Stimulated activated CD8-positive, alpha-beta memory T cell treated with anti-CD3 and anti-CD28 coated beads, Interleukin-4, amount 100 ng/mL, for 48 hours (primary cell): ENCODE measurements at regions not wholly inside any gene's neighbourhood (a gene's known extent, or its start where the extent isn't known, plus 50 kb on each side); places are given as distances from the start of the nearest gene placed in this dataset.
"Not testable (repeated sequence)": the region's sequence is repeated elsewhere in the genome, so short reads cannot be mapped to it uniquely, and the experiment has no call there.

Experiments used
- DNase-seq: peaks from one replicate; pipeline ENCODE4 v3.0.0-alpha.2; 2020

DNA sequence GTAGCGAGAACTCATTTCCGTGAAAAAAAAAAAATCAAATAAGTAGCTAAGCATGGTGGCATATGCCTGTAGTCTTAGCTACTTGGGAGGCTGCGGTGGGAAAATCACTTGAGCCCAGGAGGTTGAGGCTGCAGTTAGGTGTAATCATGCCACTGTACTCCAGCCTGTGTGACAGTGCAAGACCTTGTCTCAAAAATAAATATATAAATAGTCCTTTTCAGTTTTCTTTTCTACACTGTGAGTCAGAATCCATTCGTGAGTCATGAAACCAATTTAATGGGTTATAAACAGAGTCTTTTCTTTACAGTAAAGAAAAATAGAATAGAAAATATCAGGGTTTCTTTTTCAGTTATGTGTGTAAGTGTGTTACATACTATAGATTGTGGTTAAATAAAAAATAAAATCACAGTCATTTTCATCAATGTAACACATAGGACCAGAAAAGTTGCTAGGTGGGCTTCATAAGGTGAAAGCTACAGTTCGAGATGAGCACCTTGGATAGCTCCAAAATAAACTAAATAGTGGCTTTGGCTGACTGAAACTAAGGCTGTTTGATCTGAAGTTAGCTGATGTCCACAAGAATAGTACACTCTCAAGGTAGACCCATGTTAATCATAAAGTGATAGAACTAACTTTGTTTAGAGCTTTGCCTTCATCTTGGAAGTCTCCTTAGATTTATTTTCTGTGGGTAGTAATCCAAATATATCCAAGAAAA lies 781.1 kb downstream of the GATA3 start:
- DNase-seq = no peak

GRCh38 chr10:8840356-8840755 lies 785.9 kb downstream of the GATA3 start:
- DNase-seq = no peak

GRCh38 chr10:8844141-8844540 lies 789.7 kb downstream of the GATA3 start:
- no peak for DNase-seq

- DNase-seq = no peak
Observed at GRCh38 chr10:8852546-8852945, 798.1 kb downstream of the GATA3 start.

- no peak for DNase-seq
Observed at GRCh38 chr10:8853048-8853447, 798.6 kb downstream of the GATA3 start.

- not testable (repeated sequence) for DNase-seq
Observed at GRCh38 chr10:8868924-8869323, 814.4 kb downstream of the GATA3 start.

DNA sequence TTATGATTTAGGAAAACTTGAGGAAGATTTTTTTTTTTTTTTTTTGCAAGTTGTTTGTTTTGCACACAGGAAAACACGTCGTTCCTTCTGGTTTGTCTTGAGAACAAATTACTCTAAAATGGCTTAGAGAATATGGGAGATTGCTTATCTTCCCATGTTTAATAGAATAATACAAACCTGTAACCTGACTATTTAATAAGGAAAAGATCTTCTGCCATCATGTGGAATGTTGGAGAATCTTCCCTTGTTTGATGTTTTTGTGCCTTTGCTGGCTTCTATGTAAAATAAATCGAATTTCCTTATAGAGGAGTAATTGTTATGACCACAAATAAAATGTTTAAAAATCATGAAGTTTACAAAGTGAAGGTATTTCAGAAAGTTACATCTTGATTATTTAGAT lies 818.8 kb downstream of the GATA3 start:
- no peak for DNase-seq

DNA sequence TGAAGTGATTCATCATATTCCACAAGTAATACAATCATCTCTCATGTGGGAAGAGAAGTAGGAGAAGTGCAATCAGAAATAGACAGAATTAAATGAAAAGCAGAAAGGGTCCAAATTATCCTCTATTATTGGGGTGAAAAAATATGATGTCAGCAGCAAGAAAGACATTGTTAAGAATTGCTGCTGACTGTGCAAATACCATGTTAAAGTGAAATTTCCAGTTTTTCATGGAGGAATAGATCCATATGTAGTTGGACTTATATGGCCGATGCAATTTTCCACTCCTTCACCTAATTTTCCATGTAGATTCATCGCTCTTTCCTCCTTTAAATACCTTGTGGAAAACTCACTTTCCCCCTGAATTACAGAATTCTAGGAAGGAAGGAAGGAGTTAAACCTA lies 819.8 kb downstream of the GATA3 start:
- no peak for DNase-seq

GRCh38 chr10:8874972-8875371 lies 820.5 kb downstream of the GATA3 start:
- no peak for DNase-seq

GRCh38 chr10:8876171-8876570 lies 821.7 kb downstream of the GATA3 start:
- DNase-seq = no peak

- no peak for DNase-seq
Observed at GRCh38 chr10:8889538-8889937, 835.0 kb downstream of the GATA3 start.

DNA sequence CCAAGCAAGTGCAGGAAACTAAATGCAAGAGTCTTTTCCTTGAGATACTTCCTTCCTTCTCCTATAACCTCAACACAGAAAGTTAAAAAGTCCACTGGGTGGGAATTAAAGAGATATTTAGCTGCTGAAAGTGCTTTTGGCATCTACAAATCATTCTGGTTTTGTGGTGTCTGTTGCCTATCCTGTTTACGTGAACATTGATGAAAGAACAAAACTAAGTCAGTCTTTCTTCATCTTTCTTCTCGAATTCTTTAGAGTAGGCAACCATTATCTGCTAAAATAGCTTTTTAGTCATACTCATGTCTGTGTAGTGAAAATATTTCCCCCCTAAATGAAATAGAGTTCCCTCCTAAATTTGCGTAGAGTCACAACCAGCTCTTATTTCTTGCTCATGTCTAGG lies 838.6 kb downstream of the GATA3 start:
- no peak for DNase-seq

DNA sequence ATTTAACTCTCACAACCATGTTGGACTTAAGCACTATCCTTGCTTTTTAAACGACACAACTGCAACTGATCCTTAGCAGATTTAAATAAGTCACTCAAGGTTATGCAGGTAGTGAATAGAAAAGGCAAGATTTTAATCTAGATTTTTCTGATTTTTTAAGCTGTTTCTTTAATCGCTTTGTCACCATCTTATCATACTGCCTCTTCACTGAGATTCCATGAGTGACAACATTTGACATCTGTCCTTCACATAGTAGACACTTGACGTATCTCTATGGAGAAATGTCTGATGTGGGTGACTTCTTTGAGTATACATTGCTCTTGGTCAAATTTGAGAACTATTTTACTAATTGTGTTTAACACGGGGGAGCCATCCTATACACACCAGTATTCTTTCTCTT lies 839.7 kb downstream of the GATA3 start:
- DNase-seq = no peak

GRCh38 chr10:8897769-8898168 lies 843.3 kb downstream of the GATA3 start:
- DNase-seq = no peak

- no peak for DNase-seq
Observed at GRCh38 chr10:8898745-8899330, 844.4 kb downstream of the GATA3 start.

DNA sequence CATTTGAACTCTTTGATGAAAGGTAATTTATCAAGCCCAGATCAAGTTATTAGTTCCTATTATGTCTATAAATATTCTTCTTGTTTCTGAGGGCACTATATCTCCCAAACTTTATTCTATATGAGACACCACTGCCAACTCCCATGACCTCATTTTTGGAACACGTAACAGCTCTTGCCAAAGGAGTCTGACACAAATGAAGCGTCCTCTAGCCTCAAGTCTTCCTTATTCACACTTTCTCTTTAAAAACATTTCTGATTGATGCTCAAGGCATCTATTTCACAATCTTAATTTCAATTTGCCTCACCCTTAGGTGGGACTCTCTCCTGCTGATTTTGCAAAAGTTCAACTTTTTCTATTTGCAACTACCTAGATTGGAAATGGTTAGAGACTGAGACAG lies 848.4 kb downstream of the GATA3 start:
- DNase-seq = no peak

DNA sequence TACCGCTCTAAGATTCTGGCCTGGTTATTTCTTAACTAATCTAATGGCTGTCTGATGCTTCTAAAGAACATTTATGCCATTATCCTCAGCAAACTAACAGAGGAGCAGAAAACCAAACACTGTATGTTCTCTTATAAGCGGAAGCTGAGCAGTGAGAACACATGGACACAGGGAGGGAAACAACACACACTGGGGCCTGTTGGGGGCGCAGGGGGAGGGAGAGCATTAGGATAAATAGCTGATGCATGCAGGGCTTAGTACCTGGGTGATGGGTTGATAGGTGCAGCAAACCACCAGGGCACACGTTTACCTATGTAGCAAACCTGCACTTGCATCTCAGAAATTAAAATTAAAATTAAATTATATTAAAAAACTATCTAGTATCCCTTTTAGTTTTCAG lies 853.5 kb downstream of the GATA3 start:
- no peak for DNase-seq

GRCh38 chr10:8910314-8910713 lies 855.8 kb downstream of the GATA3 start:
- DNase-seq = no peak

GRCh38 chr10:8911032-8911431 lies 856.5 kb downstream of the GATA3 start:
- DNase-seq = no peak

- DNase-seq = no peak
Observed at GRCh38 chr10:8912108-8912507, 857.6 kb downstream of the GATA3 start.

DNA sequence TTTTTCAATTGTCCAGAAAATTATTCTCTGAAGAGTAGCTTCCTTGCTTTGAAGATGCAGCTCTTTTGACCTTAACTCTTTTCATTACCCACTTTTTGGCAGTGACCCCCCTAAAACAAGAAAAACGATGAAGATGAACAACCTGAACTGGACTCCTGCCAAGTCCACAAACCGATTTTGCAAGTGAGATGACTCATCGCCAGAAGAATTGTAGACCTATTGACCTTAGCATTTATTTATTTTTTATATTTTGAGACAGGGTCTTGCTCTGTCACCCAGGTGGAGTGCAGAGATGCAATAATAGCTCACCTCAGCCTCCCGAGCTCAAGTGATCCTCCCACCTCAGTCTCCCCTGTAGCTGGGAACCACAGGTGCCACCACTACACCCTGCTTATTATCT lies 859.2 kb downstream of the GATA3 start:
- DNase-seq = no peak

- no peak for DNase-seq
Observed at GRCh38 chr10:8919280-8919679, 864.8 kb downstream of the GATA3 start.

GRCh38 chr10:8921568-8921967 lies 867.1 kb downstream of the GATA3 start:
- DNase-seq = no peak

- DNase-seq = no peak
Observed at GRCh38 chr10:8923096-8923495, 868.6 kb downstream of the GATA3 start.

GRCh38 chr10:8927705-8928104 lies 873.2 kb downstream of the GATA3 start:
- DNase-seq = no peak
